Inflammatory macrophage (primary cell): ENCODE measurements at regions not wholly inside any gene's neighbourhood (a gene's known extent, or its start where the extent isn't known, plus 50 kb on each side); places are given as distances from the start of the nearest gene placed in this dataset.
"Not testable (repeated sequence)": the region's sequence is repeated elsewhere in the genome, so short reads cannot be mapped to it uniquely, and the experiment has no call there.

ENCODE experiments used
- DNase-seq, 2 donors: peaks; one replicate each; pipeline ENCODE4 v3.0.0-alpha.2; 2020 to 2022

GRCh38 chr2:20949256-20949655 lies 94.6 kb downstream of the APOB start:
- DNase-seq = no peak

- DNase-seq = no peak
Observed at GRCh38 chr2:20946468-20946867, 97.4 kb downstream of the APOB start.

DNA sequence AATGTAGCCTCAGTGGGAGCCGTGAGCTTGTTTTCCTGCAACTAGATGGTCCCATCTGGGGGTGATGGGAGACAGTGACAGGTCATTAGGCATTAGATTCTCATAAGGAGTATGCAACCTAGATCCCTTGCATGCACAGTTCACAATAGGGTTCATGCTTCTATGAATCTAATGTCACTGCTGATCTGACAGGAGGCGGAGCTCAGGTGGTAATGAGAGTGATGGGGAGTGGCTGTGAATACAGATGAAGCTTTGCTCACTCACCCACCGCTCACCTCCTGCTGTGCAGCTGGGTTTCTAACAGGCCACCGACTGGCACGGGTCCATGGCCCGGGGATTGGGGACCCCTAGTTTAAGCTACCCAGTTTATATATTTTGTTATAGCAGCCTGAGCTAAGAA lies 100.2 kb downstream of the APOB start:
- DNase-seq = not testable (repeated sequence)

- DNase-seq = no peak
Observed at GRCh38 chr2:20942646-20943125, 101.2 kb downstream of the APOB start.

- DNase-seq = no peak
Observed at GRCh38 chr2:20940856-20941255, 103.0 kb downstream of the APOB start.

DNA sequence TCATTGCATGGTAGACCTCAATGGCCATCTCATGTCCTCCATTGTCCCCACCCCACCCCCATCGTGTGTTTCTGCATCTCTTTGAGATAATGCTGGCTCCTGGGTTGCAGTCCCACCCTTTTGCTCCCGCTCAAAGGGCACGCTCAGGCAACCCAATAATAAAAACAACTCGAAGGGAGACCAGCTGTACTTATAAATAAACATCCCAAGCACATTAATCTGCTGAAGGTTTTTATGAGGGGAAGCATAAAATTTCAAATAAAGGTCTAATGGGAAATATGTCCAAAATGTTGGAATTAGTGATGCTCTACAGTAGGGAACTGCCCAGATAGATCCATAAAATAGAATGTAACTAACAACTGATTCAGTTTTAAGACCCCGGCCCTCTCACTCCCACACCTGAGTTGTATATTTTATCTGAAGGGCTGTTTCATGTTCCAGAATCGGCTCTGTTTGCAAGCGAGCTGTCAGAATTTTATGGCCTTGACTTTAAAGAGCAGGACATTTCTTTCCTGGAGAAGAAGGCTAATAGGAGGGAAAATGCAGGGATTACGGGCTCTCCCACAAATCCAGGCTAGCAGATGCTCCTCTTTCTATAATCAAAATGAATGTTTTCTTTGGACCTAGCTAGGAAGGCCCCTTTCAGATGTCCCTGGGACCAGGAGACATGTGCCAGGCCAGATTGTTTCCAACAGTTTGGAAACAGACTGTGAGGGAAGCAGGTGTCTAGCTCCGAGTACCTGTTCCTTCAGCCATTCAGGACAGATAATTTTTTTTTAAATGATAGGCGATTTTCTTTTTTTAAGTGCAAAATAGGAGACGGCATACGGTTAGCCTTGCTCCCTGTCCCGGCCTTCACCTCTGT lies 103.7 kb downstream of the APOB start:
- DNase-seq = no peak

DNA sequence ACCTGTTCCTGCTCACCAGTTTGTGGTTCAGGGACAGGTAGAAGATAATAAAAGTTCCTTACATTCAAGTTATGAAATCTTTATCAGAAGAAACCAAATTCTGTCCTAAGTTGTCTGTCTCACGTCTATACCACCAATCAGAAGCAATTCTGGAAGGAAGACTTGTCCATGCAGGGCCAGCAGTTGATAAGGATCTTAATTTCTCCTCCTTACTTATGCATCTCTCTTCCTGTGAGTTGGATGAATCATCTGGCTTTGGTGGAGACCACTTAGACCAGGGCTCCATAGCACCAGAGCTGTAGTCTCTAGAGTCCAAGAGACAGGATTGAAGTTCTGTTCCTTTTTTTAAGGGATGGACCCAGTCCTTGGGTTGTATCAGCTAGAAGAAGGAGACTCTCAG lies 106.5 kb downstream of the APOB start:
- no peak for DNase-seq

GRCh38 chr2:20935168-20935775 lies 108.6 kb downstream of the APOB start:
- no peak for DNase-seq

GRCh38 chr2:20934236-20934635 lies 109.6 kb downstream of the APOB start:
- no peak for DNase-seq

DNA sequence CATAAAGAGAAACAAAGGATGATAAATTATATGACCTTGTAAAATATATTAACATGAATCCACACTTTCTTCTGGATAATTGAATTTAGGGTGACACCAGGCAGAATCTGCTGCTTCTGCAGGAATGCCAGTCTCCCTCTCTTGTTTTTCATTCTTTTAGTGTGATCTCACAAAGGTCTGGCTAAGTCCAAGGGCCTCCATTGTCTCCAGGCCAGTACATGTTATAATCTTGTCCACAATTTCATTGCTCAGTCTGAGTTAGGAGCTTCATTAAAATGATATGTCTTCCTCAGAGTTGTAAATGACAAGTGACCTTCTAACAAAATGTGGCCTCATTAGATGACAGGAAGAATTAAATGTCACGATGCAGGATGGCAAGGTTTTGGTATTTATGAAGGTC lies 110.2 kb downstream of the APOB start:
- no peak for DNase-seq

- peak in 1 of 2 donors; percentile 0 for DNase-seq
Observed at GRCh38 chr2:20931346-20931745, 108.4 kb upstream of the LDAH start.

DNA sequence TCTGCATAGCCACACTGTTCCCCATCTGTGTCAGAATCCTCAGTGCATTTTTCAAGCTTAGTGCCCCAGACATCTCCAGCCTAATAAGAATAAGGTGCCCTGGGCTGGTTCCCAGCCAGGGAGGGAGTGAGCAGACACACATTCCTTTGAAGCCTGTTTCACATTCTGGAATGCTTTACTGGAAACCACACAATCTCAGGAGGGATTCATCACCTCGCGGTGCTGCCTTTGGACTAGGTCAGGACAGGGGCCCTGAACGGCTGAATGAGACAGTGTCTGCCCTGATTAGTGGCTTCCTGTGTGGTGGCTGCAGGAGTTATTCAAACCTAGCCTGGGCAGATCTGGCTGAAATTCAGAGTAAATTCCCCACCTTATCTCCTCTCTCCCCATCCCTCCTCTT lies 108.0 kb upstream of the LDAH start:
- no peak for DNase-seq

- DNase-seq = no peak
Observed at GRCh38 chr2:20929721-20930120, 106.8 kb upstream of the LDAH start.

DNA sequence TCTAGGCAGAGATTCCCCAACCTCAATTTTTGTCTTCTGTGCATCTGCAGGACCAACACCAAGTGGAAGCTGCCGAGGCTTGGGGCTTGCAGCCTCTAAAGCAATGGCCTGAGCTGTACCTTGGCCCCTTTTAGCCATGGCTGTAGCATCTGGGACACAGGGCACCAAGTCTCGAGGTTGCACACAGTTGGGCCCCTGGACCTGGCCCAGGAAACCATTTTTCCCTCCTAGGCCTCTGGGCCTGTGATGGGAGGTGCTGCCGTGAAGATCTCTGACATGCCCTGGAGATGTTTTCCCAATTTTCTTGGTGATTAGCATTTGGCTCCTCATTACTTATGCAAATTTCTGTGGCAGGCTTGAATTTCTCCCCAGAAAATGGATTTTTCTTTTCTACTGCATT lies 105.7 kb upstream of the LDAH start:
- no peak for DNase-seq

DNA sequence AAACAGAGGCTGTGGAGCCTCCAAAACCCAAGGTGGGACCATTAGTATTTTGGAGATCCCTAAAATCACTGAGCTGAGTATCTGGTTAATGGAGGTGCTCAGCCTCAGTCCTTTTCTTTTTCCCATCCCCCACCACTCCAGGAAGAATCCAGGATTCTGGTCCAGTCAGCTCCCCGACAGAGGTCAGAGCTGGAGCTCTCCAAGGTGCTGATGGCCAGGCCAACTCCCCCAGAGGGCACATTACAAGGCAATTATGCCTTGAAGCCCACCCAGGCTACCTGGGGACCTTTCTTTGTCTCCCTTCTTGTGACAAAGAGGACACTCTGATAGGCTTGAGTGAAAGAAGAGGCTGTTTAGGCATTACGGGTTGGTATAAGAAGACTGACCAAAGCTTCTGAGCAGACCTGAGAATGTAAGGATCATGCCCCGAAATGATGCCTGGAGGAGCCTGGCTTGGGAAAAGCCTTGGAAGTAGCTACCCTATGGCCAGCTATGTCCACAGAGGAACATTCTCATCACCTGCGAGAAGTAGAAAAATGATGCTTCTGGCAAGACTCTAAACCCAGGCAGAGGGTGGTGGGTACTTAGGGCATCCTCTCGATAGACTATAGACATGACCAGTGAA lies 102.5 kb upstream of the LDAH start:
- DNase-seq = no peak

DNA sequence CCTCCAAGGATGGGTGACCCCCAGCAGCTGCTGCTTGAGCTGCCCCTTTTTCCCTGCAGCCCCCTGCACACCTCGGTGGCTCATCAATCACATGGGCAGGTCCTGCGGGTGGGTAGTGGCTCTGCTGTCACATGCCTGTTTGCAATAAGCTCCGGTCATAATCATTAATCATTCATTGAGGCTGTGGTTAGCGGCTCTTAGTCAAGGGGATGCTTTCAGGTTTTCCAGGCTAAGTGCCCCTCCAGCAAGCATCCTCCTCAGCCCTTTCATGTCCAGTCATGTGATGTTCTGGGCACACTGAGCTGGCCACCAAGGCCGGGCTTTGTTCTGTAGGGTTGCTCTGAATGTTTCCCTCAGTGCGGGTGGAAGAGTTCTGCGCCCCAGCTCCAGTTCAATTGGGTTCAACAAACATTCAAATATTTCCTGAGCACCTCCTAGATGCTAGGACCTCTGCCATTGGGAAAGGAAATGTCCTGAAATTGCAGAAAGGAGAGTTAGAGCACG lies 96.4 kb upstream of the LDAH start:
- no peak for DNase-seq

- DNase-seq = no peak
Observed at GRCh38 chr2:20917719-20918572, 95.0 kb upstream of the LDAH start.

DNA sequence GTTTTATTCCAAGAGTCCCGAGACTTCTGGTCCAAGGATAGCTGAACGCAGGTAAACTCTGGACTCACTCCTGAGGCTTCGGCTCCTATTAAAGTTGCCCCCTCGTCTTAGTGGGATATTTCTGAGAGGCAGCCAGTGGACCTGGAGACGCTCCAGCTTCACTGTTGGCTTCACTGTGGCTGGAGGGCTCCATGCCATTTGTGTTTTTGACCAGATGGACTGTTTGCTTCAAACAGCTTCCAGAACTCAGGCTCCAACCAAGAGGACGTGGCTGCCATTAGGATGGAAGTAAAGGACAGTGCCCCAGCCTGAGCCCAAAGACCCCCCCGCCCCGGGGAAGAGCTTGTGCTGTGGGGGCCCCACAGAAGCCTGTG lies 94.4 kb upstream of the LDAH start:
- DNase-seq = no peak

DNA sequence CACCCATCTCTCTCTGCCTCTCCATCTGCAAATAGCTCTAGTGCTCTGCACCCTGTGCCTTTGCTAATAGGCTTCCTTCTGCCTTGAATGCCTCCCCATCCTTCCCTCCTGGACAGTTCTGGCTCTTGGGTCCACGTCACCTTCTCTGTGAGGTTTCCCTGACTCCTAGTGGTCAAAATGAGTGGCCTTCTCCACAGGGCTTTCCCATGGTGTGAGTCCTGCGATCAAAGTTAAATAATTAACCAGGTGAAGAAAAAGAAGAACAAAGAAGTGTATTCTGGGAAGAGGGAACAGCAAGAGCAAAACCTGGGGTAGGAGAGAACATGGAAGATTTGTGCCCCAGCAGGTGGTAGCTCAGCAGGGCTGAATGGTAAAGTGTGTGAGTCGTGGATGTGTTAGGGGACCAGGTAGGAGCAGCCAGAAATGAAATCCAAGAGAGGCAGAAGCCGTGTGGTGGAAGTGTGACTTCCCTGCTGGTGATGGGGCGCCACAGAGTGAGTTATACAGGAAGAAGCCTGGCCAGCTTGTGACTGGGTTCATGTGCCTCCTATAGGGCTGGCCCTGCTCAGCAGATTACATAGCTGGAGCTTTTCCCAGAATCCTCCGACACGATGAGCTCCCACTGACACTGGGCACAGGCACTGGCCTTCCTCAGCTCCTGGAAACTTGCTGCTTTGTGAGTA lies 93.8 kb upstream of the LDAH start:
- DNase-seq = no peak

DNA sequence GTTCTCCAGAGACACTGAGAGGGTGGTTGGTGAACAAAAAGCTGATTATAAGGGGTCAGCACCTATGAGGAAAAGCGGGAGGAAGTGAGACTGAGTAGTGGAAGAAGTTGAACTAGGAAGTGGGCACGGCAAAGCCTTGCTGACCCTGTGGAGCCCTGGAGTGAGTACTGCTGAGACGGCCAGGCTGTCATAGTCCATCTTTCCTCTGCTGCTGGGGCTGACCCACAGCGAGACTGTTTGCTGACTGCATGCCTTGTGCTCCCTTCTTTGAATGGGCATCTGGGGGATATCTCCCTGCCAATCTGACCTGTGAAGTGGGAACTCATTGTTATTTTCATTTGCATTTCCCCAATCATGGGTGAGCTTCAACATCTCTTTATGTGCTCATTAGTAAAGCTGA lies 92.4 kb upstream of the LDAH start:
- no peak for DNase-seq

DNA sequence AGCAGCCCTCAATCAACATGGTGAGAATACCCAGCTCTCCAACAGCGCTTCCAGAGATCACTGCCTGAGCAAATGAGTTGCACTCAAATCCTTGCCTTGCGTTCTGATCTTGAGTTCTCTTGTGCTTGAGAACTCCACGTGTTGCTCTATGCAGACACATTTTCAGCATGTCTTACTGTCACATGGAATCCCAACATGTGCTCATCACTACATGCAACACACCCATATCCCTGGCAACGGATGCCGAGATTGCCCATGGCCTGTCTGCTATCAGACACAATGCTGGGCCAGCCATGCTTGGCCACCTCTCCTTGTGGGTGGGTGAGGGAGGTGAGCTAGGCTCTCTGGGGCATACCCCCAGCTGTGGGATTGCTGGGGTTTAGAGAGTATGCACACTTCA lies 91.9 kb upstream of the LDAH start:
- no peak for DNase-seq

DNA sequence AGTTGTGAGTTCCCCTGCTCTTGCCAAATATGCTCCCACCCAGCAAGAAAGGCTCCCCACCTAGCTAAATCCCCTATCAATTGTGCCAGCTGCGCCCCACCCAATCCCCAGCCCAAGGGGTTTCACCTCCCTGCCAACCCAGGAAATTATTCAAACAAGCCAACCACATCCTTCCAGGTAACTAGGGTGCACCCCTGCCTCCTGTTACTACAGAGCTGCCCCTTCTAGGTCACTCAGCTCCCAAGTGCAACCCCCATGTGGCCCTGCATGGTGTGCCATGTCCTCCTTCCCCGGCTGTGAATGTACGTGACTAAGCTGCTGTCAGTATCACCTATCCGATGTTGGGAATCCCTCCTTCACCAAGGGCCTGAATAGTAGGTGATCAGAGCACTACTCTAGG lies 91.2 kb upstream of the LDAH start:
- DNase-seq = no peak
